ENCODE measurements at regions not wholly inside any gene's neighbourhood (a gene's known extent, or its start where the extent isn't known, plus 50 kb on each side); places are given as distances from the start of the nearest gene placed in this dataset.

DNA sequence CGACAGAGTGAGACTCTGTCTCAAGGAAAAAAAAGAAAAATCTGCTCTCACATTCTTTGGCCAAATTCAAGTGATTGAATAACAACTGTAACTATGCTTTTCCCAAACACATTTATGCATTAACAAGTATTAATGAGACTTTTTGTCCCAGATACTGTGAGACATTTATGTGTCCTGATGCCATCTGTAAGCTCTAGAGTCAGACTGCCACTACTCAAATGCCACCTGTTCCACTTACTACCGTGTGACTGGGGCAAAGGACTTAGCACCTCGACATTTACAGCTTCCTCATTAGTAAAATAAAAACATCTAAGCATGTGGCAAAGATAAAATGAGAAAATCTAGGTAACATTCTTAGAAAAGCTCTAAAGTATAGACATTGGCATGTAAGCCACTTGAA, 178.1 kb upstream of the MARCKS start:
- H3K9ac ChIP-seq, result no peak overlapping the region
- no peak for DNase-seq
- WGBS (ENCODE audit: low lambda C conversion rate), result 84% methylated on average over 3 of the region's 3 CpGs
- no peaks in the 10 kb centered on the region for H3F3A ChIP-seq (replicated peaks; ENCODE audit: insufficient read depth)
- H2AFZ ChIP-seq (ENCODE audit: low read depth), result no peak overlapping the region
- H3K4me3 ChIP-seq (ENCODE audit: low read depth in 2 of 2, low read length in 1 of 2), result no peak overlapping the region
- H3K36me3 ChIP-seq (replicated peaks in 1 of 2; ENCODE audit: control insufficient read depth in 1 of 2, insufficient read depth in 2 of 2, low read length in 1 of 2), result no peaks in the 10 kb centered on the region
- H3K79me2 ChIP-seq (ENCODE audit: insufficient read depth), result no peaks in the 10 kb centered on the region
- no peaks in the 10 kb centered on the region for H3K27me3 ChIP-seq (ENCODE audit: insufficient read depth)
- H3K9me3 ChIP-seq, result no peaks in the 10 kb centered on the region
- TF ChIP-seq POLR2AphosphoS5 (IDR thresholded peaks at IDR 0.05; ENCODE audit: low read depth, low read length) (no peak), RAD21 (IDR thresholded peaks at IDR 0.05; ENCODE audit: low read length) (no peak), NRF1 (IDR thresholded peaks at IDR 0.05; ENCODE audit: low read depth, low read length) (no peak), FOXJ3 (CRISPR knock-in tag; IDR thresholded peaks at IDR 0.05) (no peak), USF2 (IDR thresholded peaks at IDR 0.05; ENCODE audit: borderline replicate concordance, low read depth, low read length) (no peak), EZH2phosphoT487 (IDR thresholded peaks at IDR 0.05; ENCODE audit: borderline replicate concordance, low read depth) (no peak), GABPA (IDR thresholded peaks at IDR 0.05; ENCODE audit: low read depth) (no peak), EP300 (IDR thresholded peaks at IDR 0.05; ENCODE audit: borderline replicate concordance in 1 of 2, low read depth in 1 of 2, low read length in 1 of 2) (no peak), RCOR1 (IDR thresholded peaks at IDR 0.05; ENCODE audit: low read length) (no peak), TEAD4 (IDR thresholded peaks at IDR 0.05; ENCODE audit: borderline replicate concordance, insufficient read depth) (no peak), PBX3 (IDR thresholded peaks at IDR 0.05) (no peak), CHD2 (IDR thresholded peaks at IDR 0.05; ENCODE audit: low read length, partially characterized antibody) (no peak), ZBTB33 (IDR thresholded peaks at IDR 0.05; ENCODE audit: borderline replicate concordance, low read depth) (no peak), GATA2 (CRISPR knock-in tag; IDR thresholded peaks at IDR 0.05) (no peak), ELF1 (IDR thresholded peaks at IDR 0.05) (no peak), JUND (IDR thresholded peaks at IDR 0.05) (no peak), NFIC (IDR thresholded peaks at IDR 0.05; ENCODE audit: borderline replicate concordance) (no peak), MEF2A (IDR thresholded peaks at IDR 0.05; ENCODE audit: borderline replicate concordance, low read depth) (no peak), CTCF (IDR thresholded peaks at IDR 0.05) (no peak)
- TF ChIP-seq, protein P1, sequence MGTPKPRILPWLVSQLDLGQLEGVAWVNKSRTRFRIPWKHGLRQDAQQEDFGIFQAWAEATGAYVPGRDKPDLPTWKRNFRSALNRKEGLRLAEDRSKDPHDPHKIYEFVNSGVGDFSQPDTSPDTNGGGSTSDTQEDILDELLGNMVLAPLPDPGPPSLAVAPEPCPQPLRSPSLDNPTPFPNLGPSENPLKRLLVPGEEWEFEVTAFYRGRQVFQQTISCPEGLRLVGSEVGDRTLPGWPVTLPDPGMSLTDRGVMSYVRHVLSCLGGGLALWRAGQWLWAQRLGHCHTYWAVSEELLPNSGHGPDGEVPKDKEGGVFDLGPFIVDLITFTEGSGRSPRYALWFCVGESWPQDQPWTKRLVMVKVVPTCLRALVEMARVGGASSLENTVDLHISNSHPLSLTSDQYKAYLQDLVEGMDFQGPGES (IDR thresholded peaks at IDR 0.05; ENCODE audit: low read depth, low read length), result no peak
- POLR2A ChIA-PET, result no interaction called here
- CTCF ChIA-PET, result interaction anchor here (0.7 to 1.0 kb wide), 2 partner anchors 123 to 180 kb away, joined by 3 read pairs; no protein-coding TSS in a partner anchor
- H4K20me1 ChIP-seq (ENCODE audit: insufficient read depth), result no peaks in the 10 kb centered on the region
- no peaks in the 10 kb centered on the region for H3K4me1 ChIP-seq (ENCODE audit: control insufficient read depth in 1 of 2, insufficient read depth in 2 of 2, low read depth in 1 of 2, low read length in 1 of 2)
- H3K4me2 ChIP-seq, result no peak overlapping the region
- no peaks in the 10 kb centered on the region for H3K9me2 ChIP-seq
- H3K27ac ChIP-seq (ENCODE audit: low read depth in 2 of 2, low read length in 1 of 2), result no peak overlapping the region

All from SK-N-SH (cell line).